HG03575 (cell line): ENCODE measurements at regions not wholly inside any gene's neighbourhood (a gene's known extent, or its start where the extent isn't known, plus 50 kb on each side); places are given as distances from the start of the nearest gene placed in this dataset.

Experiments
- ATAC-seq: cut with Tn5 transposase; IDR thresholded peaks from one replicate; pipeline ENCODE4 v1.9.1; 2021; ENCODE audit not compliant: unreplicated experiment, insufficient number of reproducible peaks, low FRiP score; ENCODE audit errors: extremely low read depth

- ATAC-seq: no peak
Observed at GRCh38 chr12:105915997-105916759, 222.6 kb downstream of the NUAK1 start.

GRCh38 chr12:105916760-105917039 lies 222.1 kb downstream of the NUAK1 start:
- ATAC-seq: no peak

GRCh38 chr12:105920161-105920684 lies 218.5 kb downstream of the NUAK1 start:
- ATAC-seq: no peak

- ATAC-seq: no peak
Observed at GRCh38 chr12:105921055-105921454, 217.7 kb downstream of the NUAK1 start.

- no peak for ATAC-seq
Observed at GRCh38 chr12:105921872-105922669, 216.7 kb downstream of the NUAK1 start.

GRCh38 chr12:105922670-105923102 lies 216.1 kb downstream of the NUAK1 start:
- ATAC-seq: no peak

GRCh38 chr12:105924526-105925208 lies 214.1 kb downstream of the NUAK1 start:
- ATAC-seq: no peak

- no peak for ATAC-seq
Observed at GRCh38 chr12:105927564-105927963, 211.2 kb downstream of the NUAK1 start.

- ATAC-seq: no peak
Observed at GRCh38 chr12:105928436-105928835, 210.3 kb downstream of the NUAK1 start.

- no peak for ATAC-seq
Observed at GRCh38 chr12:105929192-105929591, 209.6 kb downstream of the NUAK1 start.

- no peak for ATAC-seq
Observed at GRCh38 chr12:105930557-105931503, 207.9 kb downstream of the NUAK1 start.

- no peak for ATAC-seq
Observed at GRCh38 chr12:105931762-105932570, 206.8 kb downstream of the NUAK1 start.

GRCh38 chr12:105933671-105934665 lies 204.8 kb downstream of the NUAK1 start:
- ATAC-seq: no peak

GRCh38 chr12:105935106-105935505 lies 203.6 kb downstream of the NUAK1 start:
- no peak for ATAC-seq

- ATAC-seq: no peak
Observed at GRCh38 chr12:105935981-105936380, 202.8 kb downstream of the NUAK1 start.

- ATAC-seq: no peak
Observed at GRCh38 chr12:105936496-105936895, 202.3 kb downstream of the NUAK1 start.

GRCh38 chr12:105937009-105937408 lies 201.7 kb downstream of the NUAK1 start:
- ATAC-seq: no peak
